HL-60 (cell line): ENCODE measurements at regions not wholly inside any gene's neighbourhood (a gene's known extent, or its start where the extent isn't known, plus 50 kb on each side); places are given as distances from the start of the nearest gene placed in this dataset.

Experiments
- DNase-seq, 2 experiments: peaks; one replicate each; pipeline ENCODE4 v3.0.0-alpha.2; 2010 to 2020; ENCODE audit warnings: low read depth in 1 of 2, low spot score in 1 of 2
- H3K27ac ChIP-seq: fragments of 250-450 bp; sonication (Bioruptor Pico); replicated peaks from 2 replicates; pipeline ENCODE4 v1.5.1; 2020; ENCODE audit warnings: mild to moderate bottlenecking, moderate library complexity
- H3K27me3 ChIP-seq: fragments of 250-450 bp; sonication (Bioruptor Pico); 2 replicates; pipeline ENCODE4 v1.5.1; 2021; ENCODE audit warnings: mild to moderate bottlenecking, moderate library complexity; ENCODE audit not compliant: insufficient read depth, poor library complexity, severe bottlenecking
- H3K4me3 ChIP-seq: replicated peaks from 2 replicates; pipeline ENCODE4 v1.5.1; 2011; ENCODE audit warnings: mild to moderate bottlenecking, control low read depth, low read length; ENCODE audit not compliant: insufficient read depth
- CTCF ChIP-seq: IDR thresholded peaks from one replicate; pipeline ENCODE4 v1.5.1; 2011; ENCODE audit warnings: low read length, control low read depth, inconsistent platforms; ENCODE audit not compliant: insufficient read depth
- GABPA ChIP-seq: IDR thresholded peaks from 2 replicates; pipeline ENCODE4 v1.6.1; 2012; ENCODE audit warnings: low read depth
- POLR2AphosphoS5 ChIP-seq: IDR thresholded peaks from 2 replicates; pipeline ENCODE4 v1.6.1; 2012; ENCODE audit warnings: low read depth
- REST ChIP-seq: IDR thresholded peaks from 2 replicates; pipeline ENCODE4 v1.6.1; 2012; ENCODE audit warnings: low read depth; ENCODE audit not compliant: insufficient replicate concordance
- SPI1 ChIP-seq: IDR thresholded peaks from 2 replicates; pipeline ENCODE4 v1.6.1; 2012; ENCODE audit warnings: low read depth, mild to moderate bottlenecking, borderline replicate concordance

- no peak overlapping the region for H3K27ac ChIP-seq
- H3K27me3 ChIP-seq, result no peaks in the 10 kb centered on the region
These were observed 318.4 kb upstream of the ZNF608 start for GRCh38 chr5:125064621-125065438.

GRCh38 chr5:125065741-125066140, 319.3 kb upstream of the ZNF608 start:
- Histone ChIP-seq H3K27ac (no peak overlapping the region), H3K4me3 (no peak overlapping the region), H3K27me3 (no peaks in the 10 kb centered on the region)
- DNase-seq, result no peak
- no peak for TF ChIP-seq REST
- no peak for TF ChIP-seq GABPA
- TF ChIP-seq SPI1, result no peak
- no peak for TF ChIP-seq CTCF
- TF ChIP-seq POLR2AphosphoS5, result no peak

More at GRCh38 chr5:125064621-125065438, 318.4 kb upstream of the ZNF608 start:
- no peak overlapping the region for H3K4me3 ChIP-seq
- TF ChIP-seq REST, result no peak
- TF ChIP-seq GABPA, result no peak
- TF ChIP-seq SPI1, result no peak
- TF ChIP-seq POLR2AphosphoS5, result no peak
- no peak for DNase-seq

- Histone ChIP-seq H3K27me3 (no peaks in the 10 kb centered on the region), H3K27ac (no peak overlapping the region), H3K4me3 (no peak overlapping the region)
- no peak for DNase-seq
- TF ChIP-seq CTCF (no peak), REST (no peak), SPI1 (no peak), GABPA (no peak)
These were observed 324.5 kb upstream of the ZNF608 start for GRCh38 chr5:125070961-125071360.
